Lower lobe of right lung (tissue), 2 donors: ENCODE measurements at regions not wholly inside any gene's neighbourhood (a gene's known extent, or its start where the extent isn't known, plus 50 kb on each side); places are given as distances from the start of the nearest gene placed in this dataset.

Experiments
- ATAC-seq, 2 donors: fragments of 200-7000 bp; cut with Tn5 transposase; one replicate each; pipeline ENCODE4 v1.9.1; 2020 to 2022; ENCODE audit warnings: mild to moderate bottlenecking in 2 of 2, moderate library complexity in 2 of 2
- DNase-seq: peaks from one replicate; pipeline ENCODE4 v3.0.0-alpha.2; 2020
- H3K27ac ChIP-seq: fragments of 200-600 bp; one replicate; pipeline ENCODE4 v1.8.0; 2022
- H3K27me3 ChIP-seq: fragments of 200-600 bp; one replicate; pipeline ENCODE4 v1.8.0; 2022; ENCODE audit warnings: low read depth
- H3K36me3 ChIP-seq: fragments of 200-600 bp; one replicate; pipeline ENCODE4 v1.8.0; 2022; ENCODE audit warnings: mild to moderate bottlenecking
- H3K4me1 ChIP-seq: fragments of 200-600 bp; one replicate; pipeline ENCODE4 v1.8.0; 2022
- H3K4me3 ChIP-seq: fragments of 200-600 bp; one replicate; pipeline ENCODE4 v1.8.0; 2022; ENCODE audit warnings: mild to moderate bottlenecking
- H3K9me3 ChIP-seq: fragments of 200-600 bp; one replicate; pipeline ENCODE4 v1.8.0; 2022
- intact Hi-C: fragments of 100-400 bp; cut with DNase I; formaldehyde crosslinking; loops from one replicate; pipeline ENCODE4 v1.11.0; 2022
- TF ChIP-seq, protein P1 (sequence below): fragments of 200-600 bp; IDR thresholded peaks from one replicate; pipeline ENCODE4 v1.8.0; 2022; ENCODE audit warnings: antibody characterized with exemption, mild to moderate bottlenecking
- donor health status: DM: no; HTN: yes; CAD: no; lungs with severe emphysema.

DNA sequence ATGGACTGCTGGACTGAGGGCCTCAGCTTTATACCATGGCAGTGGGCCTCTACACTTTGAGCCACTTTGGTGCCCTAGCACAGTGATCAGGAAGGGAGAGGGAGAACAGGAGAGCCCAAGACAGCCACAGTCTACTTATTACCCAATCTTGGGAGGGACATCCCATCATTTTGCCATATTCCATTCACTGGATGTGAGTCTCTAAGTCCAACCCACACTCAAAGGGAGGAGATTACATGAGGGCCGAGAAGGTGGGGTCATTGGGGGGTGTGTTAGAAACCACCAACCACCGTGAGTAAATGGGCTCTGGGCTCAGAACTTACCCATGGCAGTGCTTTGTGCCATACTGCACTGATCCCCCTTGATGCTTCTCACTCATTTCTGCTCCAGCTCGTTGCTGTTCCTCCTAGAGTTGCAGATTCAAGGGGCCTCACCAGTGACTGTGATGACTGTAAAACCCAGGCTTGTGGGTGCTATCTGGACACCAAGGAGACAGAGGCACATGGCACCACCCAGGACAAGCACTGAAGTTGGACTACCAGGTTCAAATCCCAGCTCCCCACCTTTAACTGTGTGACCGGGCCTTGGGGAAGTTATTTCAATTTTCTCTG, 97.6 kb upstream of the RAB6C start:
- intact Hi-C loops: no loop called here
- DNase-seq (no peak), ATAC-seq (no peak)
- Histone ChIP-seq H3K9me3 (no peaks in the 10 kb centered on the region), H3K4me3 (no peak overlapping the region), H3K27me3 (no peaks in the 10 kb centered on the region), H3K36me3 (no peaks in the 10 kb centered on the region), H3K27ac (no peak overlapping the region), H3K4me1 (peaks cover 10% of the 10 kb centered on the region)
- TF ChIP-seq, protein P1, sequence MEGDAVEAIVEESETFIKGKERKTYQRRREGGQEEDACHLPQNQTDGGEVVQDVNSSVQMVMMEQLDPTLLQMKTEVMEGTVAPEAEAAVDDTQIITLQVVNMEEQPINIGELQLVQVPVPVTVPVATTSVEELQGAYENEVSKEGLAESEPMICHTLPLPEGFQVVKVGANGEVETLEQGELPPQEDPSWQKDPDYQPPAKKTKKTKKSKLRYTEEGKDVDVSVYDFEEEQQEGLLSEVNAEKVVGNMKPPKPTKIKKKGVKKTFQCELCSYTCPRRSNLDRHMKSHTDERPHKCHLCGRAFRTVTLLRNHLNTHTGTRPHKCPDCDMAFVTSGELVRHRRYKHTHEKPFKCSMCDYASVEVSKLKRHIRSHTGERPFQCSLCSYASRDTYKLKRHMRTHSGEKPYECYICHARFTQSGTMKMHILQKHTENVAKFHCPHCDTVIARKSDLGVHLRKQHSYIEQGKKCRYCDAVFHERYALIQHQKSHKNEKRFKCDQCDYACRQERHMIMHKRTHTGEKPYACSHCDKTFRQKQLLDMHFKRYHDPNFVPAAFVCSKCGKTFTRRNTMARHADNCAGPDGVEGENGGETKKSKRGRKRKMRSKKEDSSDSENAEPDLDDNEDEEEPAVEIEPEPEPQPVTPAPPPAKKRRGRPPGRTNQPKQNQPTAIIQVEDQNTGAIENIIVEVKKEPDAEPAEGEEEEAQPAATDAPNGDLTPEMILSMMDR: no peak

- Histone ChIP-seq H3K9me3 (no peaks in the 10 kb centered on the region), H3K4me1 (peaks cover 7% of the 10 kb centered on the region), H3K4me3 (no peak overlapping the region), H3K36me3 (no peaks in the 10 kb centered on the region), H3K27me3 (no peaks in the 10 kb centered on the region), H3K27ac (no peak overlapping the region)
- TF ChIP-seq, protein P1: no peak
- ATAC-seq (no peak), DNase-seq (no peak)
- intact Hi-C loops: no loop called here
Observed at GRCh38 chr2:129882476-129882875, 97.0 kb upstream of the RAB6C start.

DNA sequence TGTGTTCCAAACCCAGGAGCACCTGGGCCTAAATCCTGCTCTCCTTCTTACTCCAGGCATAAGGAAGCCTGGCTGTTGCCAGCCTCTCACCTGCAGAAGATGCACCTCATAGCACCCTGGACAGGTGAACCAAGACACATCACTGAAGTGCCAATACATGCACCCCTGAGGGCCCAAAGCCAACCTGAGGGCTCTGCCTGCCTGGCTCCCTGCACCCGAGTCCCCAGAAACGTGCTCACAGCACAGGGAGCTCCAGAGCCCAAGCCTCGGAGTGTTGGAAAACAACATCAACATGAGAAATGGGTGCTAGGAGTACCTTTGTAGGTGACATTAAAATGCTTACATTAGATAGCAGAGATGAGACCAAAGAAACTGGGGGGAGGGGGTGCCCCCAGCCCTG, 96.3 kb upstream of the RAB6C start:
- Histone ChIP-seq H3K9me3 (no peaks in the 10 kb centered on the region), H3K4me3 (no peak overlapping the region), H3K27ac (no peak overlapping the region), H3K36me3 (no peaks in the 10 kb centered on the region), H3K27me3 (no peaks in the 10 kb centered on the region), H3K4me1 (peaks cover 3% of the 10 kb centered on the region)
- ATAC-seq: no peak
- intact Hi-C loops: no loop called here
- TF ChIP-seq, protein P1: no peak
- no peak for DNase-seq

GRCh38 chr2:129884221-129884786, 95.2 kb upstream of the RAB6C start:
- no peaks in the 10 kb centered on the region for H3K27me3 ChIP-seq
- H3K4me3 ChIP-seq: no peak overlapping the region
- no peaks in the 10 kb centered on the region for H3K36me3 ChIP-seq
- no peak overlapping the region for H3K27ac ChIP-seq
- intact Hi-C loops: no loop called here
- TF ChIP-seq, protein P1: no peak
- no peak for ATAC-seq
- no peak for DNase-seq
- no peaks in the 10 kb centered on the region for H3K9me3 ChIP-seq
- H3K4me1 ChIP-seq: no peaks in the 10 kb centered on the region

GRCh38 chr2:129885735-129886134, 93.7 kb upstream of the RAB6C start:
- H3K36me3 ChIP-seq: no peaks in the 10 kb centered on the region
- H3K9me3 ChIP-seq: no peaks in the 10 kb centered on the region
- no peak for ATAC-seq
- no peak overlapping the region for H3K27ac ChIP-seq
- DNase-seq: no peak
- no peaks in the 10 kb centered on the region for H3K4me1 ChIP-seq
- H3K4me3 ChIP-seq: no peak overlapping the region
- intact Hi-C loops: no loop called here
- H3K27me3 ChIP-seq: no peaks in the 10 kb centered on the region
- TF ChIP-seq, protein P1: no peak
